Mucosa of rectum (tissue), 2 donors: ENCODE measurements at regions not wholly inside any gene's neighbourhood (a gene's known extent, or its start where the extent isn't known, plus 50 kb on each side); places are given as distances from the start of the nearest gene placed in this dataset.

Experiments
- H3K27ac ChIP-seq, 2 donors: one replicate each; pipeline ENCODE4 v1.7.0; 2013; ENCODE audit warnings: inconsistent platforms in 2 of 2, low read depth in 2 of 2, low read length in 2 of 2
- H3K27me3 ChIP-seq, 2 donors: one replicate each; pipeline ENCODE4 v1.7.0; 2013; ENCODE audit warnings: low read length in 2 of 2; ENCODE audit not compliant: control insufficient read depth in 2 of 2, insufficient read depth in 2 of 2
- H3K36me3 ChIP-seq, 2 donors: one replicate each; pipeline ENCODE4 v1.7.0; 2013; ENCODE audit warnings: low read length in 2 of 2; ENCODE audit not compliant: control insufficient read depth in 2 of 2, insufficient read depth in 2 of 2
- H3K4me1 ChIP-seq, 2 donors: one replicate each; pipeline ENCODE4 v1.7.0; 2013; ENCODE audit warnings: low read length in 2 of 2, mild to moderate bottlenecking in 1 of 2; ENCODE audit not compliant: control insufficient read depth in 2 of 2, insufficient read depth in 2 of 2
- H3K4me3 ChIP-seq, 2 donors: one replicate each; pipeline ENCODE4 v1.7.0; 2013; ENCODE audit warnings: low read length in 2 of 2
- H3K9ac ChIP-seq, 2 donors: one replicate each; pipeline ENCODE4 v1.7.0; 2013; ENCODE audit warnings: low read length in 2 of 2, low read depth in 1 of 2, mild to moderate bottlenecking in 1 of 2
- H3K9me3 ChIP-seq, 2 donors: one replicate each; pipeline ENCODE4 v1.7.0; 2013; ENCODE audit warnings: low read length in 2 of 2; ENCODE audit not compliant: control insufficient read depth in 2 of 2
- donor health status: healthy.
- donor health status: Normal muscosa, but diverticular disease.

GRCh38 chrX:40169193-40170101 is 71.7 kb upstream of the BCOR start:
- H3K36me3 ChIP-seq, result no peaks in the 10 kb centered on the region
- no peak overlapping the region for H3K9ac ChIP-seq
- H3K27me3 ChIP-seq, result peaks cover 2 to 15% of the 10 kb centered on the region in 2 donors
- peak overlapping the region in 1 of 2 donors; percentile 11 for H3K4me3 ChIP-seq
- no peaks in the 10 kb centered on the region for H3K9me3 ChIP-seq
- peaks cover 14 to 39% of the 10 kb centered on the region in 2 donors for H3K4me1 ChIP-seq
- peak overlapping the region; percentile 29 to 76 for H3K27ac ChIP-seq

GRCh38 chrX:40168480-40169011 is 70.8 kb upstream of the BCOR start:
- H3K27me3 ChIP-seq, result peaks cover 5 to 15% of the 10 kb centered on the region in 2 donors
- H3K27ac ChIP-seq, result no peak overlapping the region
- peaks cover 8 to 33% of the 10 kb centered on the region in 2 donors for H3K4me1 ChIP-seq
- H3K9me3 ChIP-seq, result no peaks in the 10 kb centered on the region
- H3K4me3 ChIP-seq, result no peak overlapping the region
- no peak overlapping the region for H3K9ac ChIP-seq
- H3K36me3 ChIP-seq, result no peaks in the 10 kb centered on the region

GRCh38 chrX:40167850-40168479 is 70.2 kb upstream of the BCOR start:
- Histone ChIP-seq H3K27ac (no peak overlapping the region), H3K4me1 (peaks cover 3 to 28% of the 10 kb centered on the region in 2 donors), H3K27me3 (peaks cover 5 to 15% of the 10 kb centered on the region in 2 donors)

GRCh38 chrX:40167233-40167849 is 69.6 kb upstream of the BCOR start:
- Histone ChIP-seq H3K4me3 (peak overlapping the region; percentile 46 to 66), H3K9ac (peak overlapping the region; percentile 54 to 56), H3K27ac (no peak overlapping the region), H3K9me3 (no peaks in the 10 kb centered on the region), H3K4me1 (peaks cover 0 to 24% of the 10 kb centered on the region in 2 donors), H3K27me3 (peaks cover 7 to 15% of the 10 kb centered on the region in 2 donors), H3K36me3 (no peaks in the 10 kb centered on the region)

More at GRCh38 chrX:40167850-40168479, 70.2 kb upstream of the BCOR start:
- H3K9me3 ChIP-seq, result no peaks in the 10 kb centered on the region
- no peaks in the 10 kb centered on the region for H3K36me3 ChIP-seq
- H3K4me3 ChIP-seq, result peak overlapping the region; percentile 46 to 66
- H3K9ac ChIP-seq, result peak overlapping the region; percentile 54 to 56

- Histone ChIP-seq H3K27me3 (peaks cover 7 to 15% of the 10 kb centered on the region in 2 donors), H3K27ac (no peak overlapping the region), H3K4me3 (no peak overlapping the region), H3K9ac (no peak overlapping the region), H3K4me1 (peaks cover 0 to 22% of the 10 kb centered on the region in 2 donors), H3K36me3 (no peaks in the 10 kb centered on the region), H3K9me3 (no peaks in the 10 kb centered on the region)
Observed at GRCh38 chrX:40166582-40166981, 68.8 kb upstream of the BCOR start.

GRCh38 chrX:40165861-40166260 is 68.1 kb upstream of the BCOR start:
- Histone ChIP-seq H3K27ac (no peak overlapping the region), H3K9me3 (no peaks in the 10 kb centered on the region), H3K4me1 (peaks cover 0 to 15% of the 10 kb centered on the region in 2 donors), H3K27me3 (peaks cover 7 to 11% of the 10 kb centered on the region in 2 donors), H3K9ac (no peak overlapping the region), H3K36me3 (no peaks in the 10 kb centered on the region), H3K4me3 (no peak overlapping the region)

- H3K27ac ChIP-seq, result no peak overlapping the region
- H3K36me3 ChIP-seq, result no peaks in the 10 kb centered on the region
- no peaks in the 10 kb centered on the region for H3K9me3 ChIP-seq
- peaks cover 7 to 11% of the 10 kb centered on the region in 2 donors for H3K27me3 ChIP-seq
- H3K9ac ChIP-seq, result no peak overlapping the region
- H3K4me1 ChIP-seq, result peaks cover 0 to 14% of the 10 kb centered on the region in 2 donors
- H3K4me3 ChIP-seq, result no peak overlapping the region
Observed at GRCh38 chrX:40165206-40165605, 67.4 kb upstream of the BCOR start.

- H3K4me1 ChIP-seq, result peaks cover 0 to 14% of the 10 kb centered on the region in 2 donors
- peaks cover 7 to 11% of the 10 kb centered on the region in 2 donors for H3K27me3 ChIP-seq
- H3K9ac ChIP-seq, result no peak overlapping the region
- no peak overlapping the region for H3K27ac ChIP-seq
- H3K4me3 ChIP-seq, result no peak overlapping the region
- H3K9me3 ChIP-seq, result no peaks in the 10 kb centered on the region
- no peaks in the 10 kb centered on the region for H3K36me3 ChIP-seq
Observed at GRCh38 chrX:40164751-40165150, 67.0 kb upstream of the BCOR start.

- no peaks in the 10 kb centered on the region for H3K36me3 ChIP-seq
- no peaks in the 10 kb centered on the region for H3K9me3 ChIP-seq
- H3K27ac ChIP-seq, result no peak overlapping the region
- peaks cover 1 to 7% of the 10 kb centered on the region in 2 donors for H3K4me1 ChIP-seq
- peak overlapping the region; percentile 32 to 62 for H3K9ac ChIP-seq
- peaks cover 2 to 8% of the 10 kb centered on the region in 2 donors for H3K27me3 ChIP-seq
- peak overlapping the region; percentile 50 to 55 for H3K4me3 ChIP-seq
Observed at GRCh38 chrX:40158036-40158706, 60.4 kb upstream of the BCOR start.
